Brain microvascular endothelial cell (primary cell): ENCODE measurements at regions not wholly inside any gene's neighbourhood (a gene's known extent, or its start where the extent isn't known, plus 50 kb on each side); places are given as distances from the start of the nearest gene placed in this dataset.
A peak's percentile ranks its signal among the peaks of the same experiment; 100 is the strongest.

Experiments
- DNase-seq: peaks from one replicate; pipeline ENCODE4 v3.0.0-alpha.2; 2020
- H3K27ac ChIP-seq: fragments of 250-450 bp; sonication (Bioruptor Pico); 2 replicates; pipeline ENCODE4 v1.5.1; 2020; ENCODE audit warnings: mild to moderate bottlenecking, moderate library complexity
- H3K27me3 ChIP-seq: fragments of 250-450 bp; sonication (Bioruptor Pico); replicated peaks from 2 replicates; pipeline ENCODE4 v1.5.1; 2020; ENCODE audit warnings: mild to moderate bottlenecking
- H3K36me3 ChIP-seq: fragments of 250-450 bp; sonication (Bioruptor Pico); replicated peaks from 2 replicates; pipeline ENCODE4 v1.5.1; 2020; ENCODE audit warnings: mild to moderate bottlenecking
- H3K4me3 ChIP-seq: 2 replicates; pipeline ENCODE4 v1.5.1; 2011; ENCODE audit warnings: low read depth, mild to moderate bottlenecking, control low read depth, low read length, moderate library complexity
- CTCF ChIP-seq: IDR thresholded peaks from 2 replicates; pipeline ENCODE4 v1.5.1; 2011; ENCODE audit warnings: low read depth, mild to moderate bottlenecking, moderate library complexity, low read length, control low read depth, inconsistent platforms; ENCODE audit errors: missing control alignments
- in situ Hi-C: cut with HindIII; loops from 2 replicates; pipeline ENCODE4 v1.10.0; 2017; ENCODE audit warnings: low sequenced_read_pairs, low pct_ligation_motif_present

- H3K27me3 ChIP-seq = no peaks in the 10 kb centered on the region
- no peaks in the 10 kb centered on the region for H3K36me3 ChIP-seq
- no peak for DNase-seq
- in situ Hi-C loops = no loop called here
- H3K27ac ChIP-seq = no peak overlapping the region
- TF ChIP-seq CTCF = no peak
- H3K4me3 ChIP-seq = no peak overlapping the region
Measured at GRCh38 chr12:107264667-107265066, 171.3 kb upstream of the CRY1 start.

- TF ChIP-seq CTCF = no peak
- no peak overlapping the region for H3K27ac ChIP-seq
- no peaks in the 10 kb centered on the region for H3K27me3 ChIP-seq
- no peak overlapping the region for H3K4me3 ChIP-seq
- no peak for DNase-seq
- in situ Hi-C loops = no loop called here
- no peaks in the 10 kb centered on the region for H3K36me3 ChIP-seq
Measured at GRCh38 chr12:107267604-107268003, 174.3 kb upstream of the CRY1 start.

- Histone ChIP-seq H3K36me3 (no peaks in the 10 kb centered on the region), H3K27ac (no peak overlapping the region), H3K27me3 (no peaks in the 10 kb centered on the region), H3K4me3 (no peak overlapping the region)
- no peak for TF ChIP-seq CTCF
- no peak for DNase-seq
- in situ Hi-C loops = no loop called here
Measured at GRCh38 chr12:107271523-107271922, 178.2 kb upstream of the CRY1 start.

- no peak overlapping the region for H3K4me3 ChIP-seq
- no peak overlapping the region for H3K27ac ChIP-seq
- TF ChIP-seq CTCF = no peak
- DNase-seq = no peak
- in situ Hi-C loops = no loop called here
- no peaks in the 10 kb centered on the region for H3K36me3 ChIP-seq
- no peaks in the 10 kb centered on the region for H3K27me3 ChIP-seq
Measured at GRCh38 chr12:107275530-107275929, 182.2 kb upstream of the CRY1 start.

- peak; percentile 61 for DNase-seq
- H3K27ac ChIP-seq = peak overlapping the region; percentile 43
Measured at GRCh38 chr12:107277855-107278254, 184.5 kb upstream of the CRY1 start.

More at GRCh38 chr12:107277855-107278254, 184.5 kb upstream of the CRY1 start:
- no peak for TF ChIP-seq CTCF
- Histone ChIP-seq H3K27me3 (no peaks in the 10 kb centered on the region), H3K36me3 (no peaks in the 10 kb centered on the region), H3K4me3 (no peak overlapping the region)
- in situ Hi-C loops = no loop called here
